ENCODE measurements at regions not wholly inside any gene's neighbourhood (a gene's known extent, or its start where the extent isn't known, plus 50 kb on each side); places are given as distances from the start of the nearest gene placed in this dataset.

DNA sequence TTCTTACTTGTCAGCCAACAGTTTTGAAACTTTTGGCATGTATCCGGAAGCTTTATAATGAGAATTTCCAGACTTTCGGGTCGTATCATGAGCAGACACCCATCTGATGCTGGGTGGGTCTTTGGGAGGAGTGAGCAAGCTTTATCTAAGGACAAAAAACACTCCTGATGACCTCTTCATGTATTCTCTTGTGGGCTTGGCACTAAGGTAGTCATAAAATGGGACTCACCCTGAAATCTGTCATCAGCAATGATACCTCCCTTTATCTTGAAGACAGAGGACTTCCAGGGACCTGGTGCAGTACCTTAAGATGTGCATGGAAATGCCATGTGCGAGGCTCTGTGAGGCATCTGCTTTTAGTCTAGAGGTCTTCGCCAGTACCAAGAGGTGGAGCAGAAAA lies 346.3 kb upstream of the PPARGC1A start:
- DNase-seq (ENCODE audit: low read depth in 1 of 2, low spot score in 2 of 2) (no peak), FAIRE-seq (no peak)
- H2BK5ac ChIP-seq (ENCODE audit: low read depth, low read length), result no peak overlapping the region
- H3K79me2 ChIP-seq (ENCODE audit: control insufficient read depth in 1 of 2, insufficient read depth in 2 of 2, low read length in 2 of 2), result no peaks in the 10 kb centered on the region
- H3K56ac ChIP-seq (replicated peaks; ENCODE audit: insufficient read length, low read depth, low read length), result no peak overlapping the region
- H3K4ac ChIP-seq (replicated peaks; ENCODE audit: insufficient read length, low read depth, low read length), result no peak overlapping the region
- H3K27me3 ChIP-seq (replicated peaks in 1 of 4; ENCODE audit: control insufficient read depth in 3 of 4, extremely low read depth in 1 of 4, insufficient read depth in 3 of 4, low read length in 3 of 4), result peaks cover 0 to 1% (median 0%) of the 10 kb centered on the region in 4 experiments; a peak in 1 of 7 replicates
- no peak overlapping the region for H2BK20ac ChIP-seq (ENCODE audit: low read length)
- no peak overlapping the region for H2BK120ac ChIP-seq (replicated peaks; ENCODE audit: low read depth, low read length)
- H4K91ac ChIP-seq (replicated peaks; ENCODE audit: insufficient read length, low read length), result no peak overlapping the region
- no peak overlapping the region for H3K9ac ChIP-seq (replicated peaks in 1 of 4; ENCODE audit: extremely low read depth in 1 of 4, low read depth in 3 of 4, low read length in 3 of 4)
- no peak overlapping the region for H2AK5ac ChIP-seq (ENCODE audit: low read depth, low read length)
- H4K8ac ChIP-seq (ENCODE audit: extremely low read depth, insufficient read depth, low read length), result no peak overlapping the region
- no peaks in the 10 kb centered on the region for H4K20me1 ChIP-seq (replicated peaks in 1 of 2; ENCODE audit: control insufficient read depth in 1 of 2, insufficient read depth in 2 of 2, low read length in 2 of 2)
- no peak overlapping the region for H3K4me2 ChIP-seq (ENCODE audit: insufficient read depth in 1 of 2, low read depth in 2 of 2, low read length in 2 of 2)
- no peak overlapping the region for H4K5ac ChIP-seq (ENCODE audit: insufficient read length, low read depth, low read length)
- no peak overlapping the region for H3K18ac ChIP-seq (ENCODE audit: extremely low read depth, low read length)
- H2AFZ ChIP-seq (ENCODE audit: low read length), result no peak overlapping the region
- H3K23me2 ChIP-seq (ENCODE audit: low read depth, low read length), result no peaks in the 10 kb centered on the region
- H3K9me3 ChIP-seq (ENCODE audit: insufficient read depth in 2 of 2, low read depth in 1 of 2, low read length in 1 of 2), result no peaks in the 10 kb centered on the region
- H3K79me1 ChIP-seq (ENCODE audit: low read depth, low read length), result peaks cover 2% of the 10 kb centered on the region; the same call in 1 of the 2 replicates
- H2BK15ac ChIP-seq (ENCODE audit: low read length), result no peak overlapping the region
- H2BK12ac ChIP-seq (ENCODE audit: low read depth, low read length), result no peak overlapping the region
- POLR2A ChIA-PET (ENCODE audit: partially characterized antibody), result interaction anchor here (1.4 kb wide), 1 partner anchor 9 kb away, joined by 3 read pairs; no protein-coding TSS in a partner anchor
- CTCF ChIA-PET (ENCODE audit: partially characterized antibody), result interaction anchor here (2.6 kb wide), 1 partner anchor 10 kb away, joined by 7 read pairs; no protein-coding TSS in a partner anchor
- WGBS, 2 experiments (ENCODE audit: extremely low coverage in 1 of 2, insufficient coverage in 1 of 2, insufficient read length in 1 of 2, insufficient replicate concordance in 2 of 2, low coverage in 1 of 2, low lambda C conversion rate in 2 of 2, missing lambda C conversion rate in 1 of 2), result 92% methylated on average over 5 of the region's 5 CpGs; no CpG with 5 or more reads in 1 of the 2 experiments
- H3K36me3 ChIP-seq (ENCODE audit: control insufficient read depth in 2 of 4, insufficient read depth in 4 of 4, low read length in 3 of 4), result no peaks in the 10 kb centered on the region
- H3K4me1 ChIP-seq (replicated peaks in 1 of 4; ENCODE audit: control insufficient read depth in 3 of 4, insufficient read depth in 4 of 4, low read length in 3 of 4), result no peaks in the 10 kb centered on the region; a peak in 1 of 7 replicates
- no peak overlapping the region for H3K4me3 ChIP-seq (ENCODE audit: extremely low read depth in 1 of 4, insufficient read depth in 2 of 4, low read depth in 3 of 4, low read length in 4 of 4)
- H3K14ac ChIP-seq (ENCODE audit: insufficient read length), result no peak overlapping the region
- H3K23ac ChIP-seq (ENCODE audit: insufficient read length), result no peak overlapping the region
- no peak overlapping the region for H3K27ac ChIP-seq (ENCODE audit: low read depth, low read length)
- TF ChIP-seq CHD1 (IDR thresholded peaks at IDR 0.05; ENCODE audit: low read depth, low read length) (no peak), POLR2A (IDR thresholded peaks at IDR 0.05; ENCODE audit: control extremely low read depth in 1 of 2, low read depth in 2 of 2, low read length in 2 of 2) (no peak), HDAC2 (IDR thresholded peaks at IDR 0.05; ENCODE audit: borderline replicate concordance in 1 of 2, low read depth in 2 of 2, low read length in 2 of 2) (no peak), SP1 (IDR thresholded peaks at IDR 0.05; ENCODE audit: low read depth, low read length) (no peak)
